ENCODE measurements at regions not wholly inside any gene's neighbourhood (a gene's known extent, or its start where the extent isn't known, plus 50 kb on each side); places are given as distances from the start of the nearest gene placed in this dataset.
"Not testable (repeated sequence)": the region's sequence is repeated elsewhere in the genome, so short reads cannot be mapped to it uniquely, and the experiment has no call there.

DNA sequence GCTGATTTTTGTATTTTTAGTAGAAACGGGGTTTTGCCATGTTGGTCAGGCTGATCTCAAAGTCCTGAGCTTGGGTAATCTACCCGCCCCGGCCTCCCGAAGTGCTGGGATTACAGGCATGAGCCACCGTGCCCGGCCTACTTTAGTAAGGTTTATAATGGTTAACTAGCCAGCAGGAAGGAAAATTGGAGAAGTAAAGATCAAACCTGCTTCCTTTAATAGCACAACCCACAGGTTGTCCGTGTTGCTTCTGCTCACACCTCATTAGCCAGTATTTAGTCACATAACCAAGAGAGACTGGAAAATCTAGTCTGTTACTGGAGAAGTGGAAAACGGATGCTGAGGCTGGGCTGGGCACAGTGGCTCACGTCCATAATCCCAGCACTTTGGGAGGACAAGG is 51.9 kb upstream of the TBL1XR1 start:
- intact Hi-C loops (cut with micrococcal nuclease) = no loop called here
- H3K4me3 Mint-ChIP-seq (ENCODE audit: low read depth) = no peak overlapping the region
- H3K27me3 Mint-ChIP-seq (ENCODE audit: low read depth) = no peaks in the 10 kb centered on the region
- DNase-seq (ENCODE audit: low spot score) = no peak
- H3K9me3 Mint-ChIP-seq = peaks cover 5% of the 10 kb centered on the region
- no peaks in the 10 kb centered on the region for H3K4me1 Mint-ChIP-seq (ENCODE audit: low read depth)
- no peaks in the 10 kb centered on the region for H3K36me3 Mint-ChIP-seq (ENCODE audit: low read depth)
- H3K27ac Mint-ChIP-seq = no peak overlapping the region

DNA sequence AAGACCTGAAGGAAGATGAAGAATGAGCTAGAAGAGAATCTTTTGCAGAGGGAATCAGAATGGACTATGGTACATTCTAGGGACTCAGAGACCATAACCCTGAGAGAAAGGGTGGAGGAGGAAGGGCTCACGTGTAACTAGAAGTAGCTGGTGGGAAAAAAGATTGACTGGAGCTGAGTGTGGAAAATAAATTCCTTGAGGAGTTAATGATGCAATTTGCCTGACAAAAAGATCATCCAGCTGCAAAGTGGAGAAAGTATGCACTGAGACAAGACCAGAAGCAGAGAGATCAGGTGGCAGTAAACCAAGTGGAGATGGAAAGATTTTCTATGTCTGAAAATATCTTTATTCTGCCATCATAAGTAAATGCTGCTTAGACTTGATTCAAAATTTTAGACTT is 52.9 kb upstream of the TBL1XR1 start:
- H3K36me3 Mint-ChIP-seq (ENCODE audit: low read depth) = no peaks in the 10 kb centered on the region
- peaks cover 1% of the 10 kb centered on the region for H3K27me3 Mint-ChIP-seq (ENCODE audit: low read depth)
- DNase-seq (ENCODE audit: low spot score) = no peak
- peaks cover 5% of the 10 kb centered on the region for H3K9me3 Mint-ChIP-seq
- no peak overlapping the region for H3K27ac Mint-ChIP-seq
- no peaks in the 10 kb centered on the region for H3K4me1 Mint-ChIP-seq (ENCODE audit: low read depth)
- intact Hi-C loops (cut with micrococcal nuclease) = no loop called here
- H3K4me3 Mint-ChIP-seq (ENCODE audit: low read depth) = no peak overlapping the region

DNA sequence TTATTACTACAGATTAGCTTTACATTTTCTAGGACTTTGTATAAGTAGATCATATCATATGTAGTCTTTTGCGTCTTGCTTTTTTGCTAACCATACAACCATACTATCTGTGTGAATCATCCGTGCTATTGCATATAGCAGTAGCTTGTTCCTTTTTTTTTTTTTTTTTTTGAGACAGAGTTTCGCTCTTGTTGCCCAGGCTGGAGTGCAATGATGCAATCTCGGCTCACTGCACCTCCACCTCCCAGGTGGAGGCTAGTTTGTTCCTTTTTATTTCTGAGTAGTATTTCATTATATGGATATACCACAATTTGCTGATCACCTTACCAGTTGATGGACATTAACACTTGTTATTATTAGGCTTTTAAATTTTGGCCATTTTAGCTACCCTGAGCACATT is 54.5 kb upstream of the TBL1XR1 start:
- intact Hi-C loops (cut with micrococcal nuclease) = no loop called here
- Mint-ChIP-seq H3K36me3 (ENCODE audit: low read depth) (no peaks in the 10 kb centered on the region), H3K4me1 (ENCODE audit: low read depth) (no peaks in the 10 kb centered on the region), H3K4me3 (ENCODE audit: low read depth) (no peak overlapping the region), H3K27ac (no peak overlapping the region), H3K9me3 (peaks cover 5% of the 10 kb centered on the region), H3K27me3 (ENCODE audit: low read depth) (peaks cover 1% of the 10 kb centered on the region)
- no peak for DNase-seq (ENCODE audit: low spot score)

DNA sequence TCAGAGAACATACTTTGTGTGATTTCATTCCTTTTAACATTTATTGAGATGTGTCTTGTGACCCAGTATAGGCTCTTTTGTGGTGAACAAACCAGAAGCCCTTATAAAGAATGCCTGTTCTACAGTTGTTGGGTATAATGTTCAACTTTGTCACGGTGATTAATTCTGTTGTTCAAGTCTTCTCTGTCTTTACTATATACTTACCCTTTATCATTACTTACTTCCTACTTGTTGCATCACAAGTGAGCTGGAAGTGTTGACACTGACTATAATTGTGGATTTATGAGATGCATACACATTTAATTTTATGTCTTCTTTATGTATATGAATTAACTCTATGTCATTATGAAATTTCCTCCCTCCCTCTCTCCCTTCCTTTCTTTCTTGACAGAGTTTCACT is 59.7 kb upstream of the TBL1XR1 start:
- H3K27ac Mint-ChIP-seq = no peak overlapping the region
- intact Hi-C loops (cut with micrococcal nuclease) = no loop called here
- no peak for DNase-seq (ENCODE audit: low spot score)
- peaks cover 1% of the 10 kb centered on the region for H3K27me3 Mint-ChIP-seq (ENCODE audit: low read depth)
- H3K9me3 Mint-ChIP-seq = no peaks in the 10 kb centered on the region
- no peaks in the 10 kb centered on the region for H3K4me1 Mint-ChIP-seq (ENCODE audit: low read depth)
- H3K4me3 Mint-ChIP-seq (ENCODE audit: low read depth) = no peak overlapping the region
- no peaks in the 10 kb centered on the region for H3K36me3 Mint-ChIP-seq (ENCODE audit: low read depth)

DNA sequence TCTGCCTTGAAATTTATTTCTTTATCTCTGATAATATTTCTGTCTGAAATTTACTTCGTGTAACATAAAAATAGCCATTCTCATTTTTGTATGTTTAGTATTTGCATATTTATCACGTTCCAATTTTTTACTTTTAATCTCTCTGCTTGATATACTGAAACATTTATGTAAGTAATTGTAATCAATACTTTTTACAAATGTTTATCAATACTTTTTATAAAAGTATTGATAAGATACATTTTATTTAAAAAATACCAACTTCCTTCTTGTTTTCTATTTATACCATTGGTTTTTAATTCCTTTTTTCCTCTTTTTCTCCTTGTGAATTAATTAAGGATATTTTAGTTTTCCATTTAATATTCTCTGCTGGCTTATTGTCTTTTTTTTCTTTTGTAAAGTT is 60.3 kb upstream of the TBL1XR1 start:
- no peak overlapping the region for H3K4me3 Mint-ChIP-seq (ENCODE audit: low read depth)
- DNase-seq (ENCODE audit: low spot score) = no peak

DNA sequence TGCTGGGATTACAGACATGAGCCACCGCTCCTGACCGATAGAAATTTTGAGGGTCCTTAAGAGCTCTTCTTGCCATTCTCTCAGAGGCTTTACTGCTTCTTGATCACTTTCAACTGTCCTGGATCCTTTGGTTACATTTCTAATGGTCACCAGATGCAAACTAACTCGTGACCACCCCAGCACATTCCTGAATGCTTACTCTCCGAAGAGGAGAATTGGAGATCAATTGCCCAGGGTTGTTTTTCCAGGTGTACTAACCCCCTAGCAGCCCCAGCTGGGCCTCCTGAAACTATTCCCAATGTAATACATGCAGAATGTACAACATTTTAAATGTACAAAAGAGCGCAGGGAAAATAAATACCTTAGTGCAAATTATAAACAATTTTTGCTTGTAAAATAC is 65.1 kb upstream of the TBL1XR1 start:
- H3K36me3 Mint-ChIP-seq (ENCODE audit: low read depth) = no peaks in the 10 kb centered on the region
- intact Hi-C loops (cut with micrococcal nuclease) = no loop called here
- no peak for DNase-seq (ENCODE audit: low spot score)
- peaks cover 3% of the 10 kb centered on the region for H3K4me1 Mint-ChIP-seq (ENCODE audit: low read depth)
- no peak overlapping the region for H3K4me3 Mint-ChIP-seq (ENCODE audit: low read depth)
- H3K27ac Mint-ChIP-seq = no peak overlapping the region
- H3K27me3 Mint-ChIP-seq (ENCODE audit: low read depth) = no peaks in the 10 kb centered on the region
- H3K9me3 Mint-ChIP-seq = no peaks in the 10 kb centered on the region

More for the DNA sequence above, 60.3 kb upstream of the TBL1XR1 start:
- Mint-ChIP-seq H3K27me3 (ENCODE audit: low read depth) (peaks cover 1% of the 10 kb centered on the region), H3K36me3 (ENCODE audit: low read depth) (no peaks in the 10 kb centered on the region), H3K27ac (no peak overlapping the region), H3K9me3 (no peaks in the 10 kb centered on the region), H3K4me1 (ENCODE audit: low read depth) (no peaks in the 10 kb centered on the region)
- intact Hi-C loops (cut with micrococcal nuclease) = no loop called here

DNA sequence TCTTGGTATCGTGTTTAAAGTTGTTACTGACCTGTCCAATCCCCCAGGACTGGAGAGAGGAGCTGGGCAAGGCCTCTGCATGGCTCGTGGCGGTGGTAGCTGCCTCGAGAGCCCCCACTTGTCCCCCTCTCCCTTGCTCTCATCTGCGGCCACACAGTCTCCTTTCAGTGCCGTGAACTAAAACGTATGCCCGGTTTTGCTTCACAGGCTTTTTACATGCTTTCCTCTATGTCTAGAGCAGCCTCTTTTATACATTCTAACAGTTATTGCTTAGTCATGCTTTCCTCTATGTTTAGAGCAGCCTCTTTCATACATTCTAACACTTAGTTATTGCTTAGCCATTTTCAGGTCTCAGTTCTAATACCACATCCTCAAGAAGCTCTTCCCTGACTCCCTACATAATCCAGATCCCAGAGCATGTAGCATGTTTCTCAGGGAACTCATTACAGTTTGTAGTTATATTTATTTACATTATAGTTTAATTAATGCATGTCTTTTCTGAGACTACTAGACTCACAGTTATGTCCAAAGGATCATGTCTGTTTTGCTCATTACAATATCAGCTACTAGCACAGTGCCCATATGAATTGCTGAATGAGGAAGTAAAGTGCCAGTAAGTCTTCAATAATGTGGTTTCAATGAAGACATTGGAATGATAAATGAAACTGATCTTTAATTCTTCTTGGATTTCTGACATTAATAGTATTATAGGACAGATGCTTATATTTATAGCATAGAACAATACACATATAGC is 66.5 kb upstream of the TBL1XR1 start:
- Mint-ChIP-seq H3K27me3 (ENCODE audit: low read depth) (no peaks in the 10 kb centered on the region), H3K4me3 (ENCODE audit: low read depth) (no peak overlapping the region), H3K27ac (no peak overlapping the region), H3K4me1 (ENCODE audit: low read depth) (peaks cover 3% of the 10 kb centered on the region), H3K9me3 (no peaks in the 10 kb centered on the region), H3K36me3 (ENCODE audit: low read depth) (no peaks in the 10 kb centered on the region)
- intact Hi-C loops (cut with micrococcal nuclease) = no loop called here
- DNase-seq (ENCODE audit: low spot score) = no peak

DNA sequence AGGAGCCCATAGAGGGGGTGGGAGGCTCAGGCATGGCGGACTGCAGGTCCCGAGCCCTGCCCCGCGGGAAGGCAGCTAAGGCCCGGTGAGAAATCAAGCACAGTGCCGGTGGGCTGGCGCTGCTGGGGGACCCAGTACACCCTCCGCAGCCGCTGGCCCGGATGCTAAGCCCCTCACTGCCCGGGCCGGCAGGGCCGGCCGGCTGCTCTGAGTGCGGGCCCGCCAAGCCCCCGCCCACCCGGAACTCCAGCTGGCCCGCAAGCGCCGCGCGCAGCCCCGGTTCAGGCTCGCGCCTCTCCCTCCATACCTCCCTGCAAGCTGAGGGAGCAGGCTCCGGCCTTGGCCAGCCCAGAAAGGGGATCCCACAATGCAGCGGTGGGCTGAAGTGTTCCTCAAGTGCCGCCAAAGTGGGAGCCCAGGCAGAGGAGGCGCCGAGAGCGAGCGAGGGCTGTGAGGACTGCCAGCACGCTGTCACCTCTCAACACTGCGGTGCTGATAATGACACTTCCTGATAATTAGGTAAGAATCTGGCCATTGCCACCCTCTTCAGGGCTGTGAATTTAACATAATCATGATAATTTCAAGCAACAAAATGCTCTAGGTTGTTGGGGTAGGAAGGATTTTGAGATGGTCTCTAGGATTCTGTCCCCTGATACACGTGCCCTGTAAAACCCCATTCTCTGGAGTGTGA is 74.7 kb upstream of the TBL1XR1 start:
- H3K4me1 Mint-ChIP-seq (ENCODE audit: low read depth); intact Hi-C loops (cut with micrococcal nuclease); H3K27ac Mint-ChIP-seq; DNase-seq (ENCODE audit: low spot score); H3K36me3 Mint-ChIP-seq (ENCODE audit: low read depth); H3K4me3 Mint-ChIP-seq (ENCODE audit: low read depth); H3K9me3 Mint-ChIP-seq; H3K27me3 Mint-ChIP-seq (ENCODE audit: low read depth): not testable (repeated sequence)

DNA sequence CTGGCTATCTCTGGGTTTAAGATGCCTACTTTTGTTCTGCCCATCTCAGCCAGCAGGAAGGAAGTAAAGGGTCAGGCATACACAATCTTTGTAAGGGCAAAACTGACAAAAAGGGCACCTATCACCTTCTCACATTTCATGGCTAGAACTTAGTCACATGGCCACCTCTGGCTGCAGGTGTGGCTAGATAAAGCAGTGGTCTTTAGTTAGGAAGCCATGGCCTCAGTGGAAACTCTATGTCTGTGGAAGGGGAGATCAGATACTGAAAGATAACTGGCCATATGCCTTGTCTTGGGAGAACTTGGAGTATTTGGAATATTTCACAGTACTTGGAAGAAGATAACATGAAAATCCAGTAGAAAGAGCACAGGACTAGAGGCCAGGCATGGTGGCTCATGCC is 80.7 kb upstream of the TBL1XR1 start:
- Mint-ChIP-seq H3K9me3 (peaks cover 15% of the 10 kb centered on the region), H3K27me3 (ENCODE audit: low read depth) (no peaks in the 10 kb centered on the region), H3K36me3 (ENCODE audit: low read depth) (peaks cover 15% of the 10 kb centered on the region), H3K4me3 (ENCODE audit: low read depth) (no peak overlapping the region), H3K4me1 (ENCODE audit: low read depth) (peaks cover 17% of the 10 kb centered on the region), H3K27ac (no peak overlapping the region)
- intact Hi-C loops (cut with micrococcal nuclease) = no loop called here
- DNase-seq (ENCODE audit: low spot score) = no peak

DNA sequence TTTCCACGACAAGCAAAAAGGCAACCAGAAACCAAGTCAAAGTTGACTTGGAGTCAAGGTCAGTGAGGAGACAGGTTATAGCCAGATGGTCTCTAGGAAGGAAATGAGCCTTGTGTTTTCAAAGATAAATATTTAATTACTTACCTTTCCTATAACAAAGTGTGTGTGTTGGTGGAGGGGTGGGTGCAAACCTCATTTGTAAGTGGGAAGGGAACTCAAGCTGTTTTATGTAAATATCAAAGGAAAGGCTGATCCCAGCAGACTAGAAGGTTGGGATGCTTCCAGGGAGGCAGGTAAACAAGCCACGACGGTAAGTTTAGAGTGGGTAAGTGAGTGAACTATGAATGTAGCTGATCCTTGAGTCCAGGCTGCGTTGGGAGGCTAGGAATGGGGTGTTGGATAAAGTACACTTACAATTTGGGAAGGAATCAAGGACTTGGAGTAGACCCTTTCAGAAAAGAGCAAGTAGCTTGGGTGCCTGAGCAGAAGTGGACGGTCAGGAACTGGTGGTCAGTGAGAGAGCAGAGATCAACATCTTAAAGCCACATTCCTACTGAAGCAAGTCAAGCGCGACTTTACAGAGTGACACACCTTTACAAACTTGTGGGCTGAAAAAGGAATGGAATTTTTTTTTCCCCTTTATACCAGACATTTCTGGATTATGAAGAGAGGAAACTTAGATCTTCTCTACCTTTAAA is 82.0 kb upstream of the TBL1XR1 start:
- Mint-ChIP-seq H3K36me3 (ENCODE audit: low read depth) (peaks cover 15% of the 10 kb centered on the region), H3K27ac (no peak overlapping the region), H3K4me1 (ENCODE audit: low read depth) (peaks cover 19% of the 10 kb centered on the region), H3K4me3 (ENCODE audit: low read depth) (no peak overlapping the region), H3K9me3 (peaks cover 15% of the 10 kb centered on the region), H3K27me3 (ENCODE audit: low read depth) (no peaks in the 10 kb centered on the region)
- DNase-seq (ENCODE audit: low spot score) = no peak
- intact Hi-C loops (cut with micrococcal nuclease) = no loop called here

DNA sequence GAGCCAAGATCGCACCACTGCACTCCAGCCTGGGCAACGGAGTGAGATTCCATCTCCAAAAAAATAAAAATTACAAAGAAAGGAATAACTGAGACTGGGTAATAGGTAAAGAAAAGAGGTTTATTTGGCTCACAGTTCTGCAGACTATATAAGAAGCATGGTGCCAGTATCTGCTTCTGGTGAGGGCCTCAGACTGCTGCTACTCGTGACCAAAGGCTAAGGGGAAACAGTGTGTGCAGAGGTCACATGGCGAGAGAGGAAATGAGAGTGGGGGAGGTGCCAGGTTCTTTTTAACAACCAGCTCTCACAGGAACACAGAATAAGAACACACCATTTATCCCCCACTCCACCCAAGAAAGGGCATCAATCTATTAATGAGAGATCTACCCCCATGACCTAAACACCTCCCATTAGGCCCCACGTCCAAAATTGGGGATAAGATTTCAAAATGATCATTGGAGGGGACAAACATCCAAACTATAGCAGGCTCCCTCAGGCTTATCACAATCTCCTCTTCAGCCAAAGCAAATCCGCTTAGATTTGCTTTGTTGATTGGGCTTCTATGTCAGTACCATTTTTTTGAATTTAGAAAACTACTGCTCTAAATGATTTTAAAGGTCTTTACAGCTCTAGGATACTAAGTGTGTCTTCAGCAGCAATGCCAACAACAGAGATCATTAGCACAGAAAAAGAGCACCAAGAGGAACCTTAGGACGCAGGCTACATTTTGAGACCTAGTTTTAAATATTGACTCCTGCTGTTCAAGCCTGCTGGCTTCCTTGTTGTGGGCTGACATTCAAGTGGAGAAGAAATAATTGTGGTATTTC is 84.2 kb upstream of the TBL1XR1 start:
- intact Hi-C loops (cut with micrococcal nuclease) = loop anchor here (5.0 kb wide), 2 partner anchors 36 to 79 kb away; no protein-coding TSS in a partner anchor
- H3K4me3 Mint-ChIP-seq (ENCODE audit: low read depth) = no peak overlapping the region
- H3K9me3 Mint-ChIP-seq = peaks cover 15% of the 10 kb centered on the region
- H3K27ac Mint-ChIP-seq = no peak overlapping the region
- H3K27me3 Mint-ChIP-seq (ENCODE audit: low read depth) = no peaks in the 10 kb centered on the region
- peaks cover 23% of the 10 kb centered on the region for H3K4me1 Mint-ChIP-seq (ENCODE audit: low read depth)
- no peak for DNase-seq (ENCODE audit: low spot score)
- peaks cover 15% of the 10 kb centered on the region for H3K36me3 Mint-ChIP-seq (ENCODE audit: low read depth)

DNA sequence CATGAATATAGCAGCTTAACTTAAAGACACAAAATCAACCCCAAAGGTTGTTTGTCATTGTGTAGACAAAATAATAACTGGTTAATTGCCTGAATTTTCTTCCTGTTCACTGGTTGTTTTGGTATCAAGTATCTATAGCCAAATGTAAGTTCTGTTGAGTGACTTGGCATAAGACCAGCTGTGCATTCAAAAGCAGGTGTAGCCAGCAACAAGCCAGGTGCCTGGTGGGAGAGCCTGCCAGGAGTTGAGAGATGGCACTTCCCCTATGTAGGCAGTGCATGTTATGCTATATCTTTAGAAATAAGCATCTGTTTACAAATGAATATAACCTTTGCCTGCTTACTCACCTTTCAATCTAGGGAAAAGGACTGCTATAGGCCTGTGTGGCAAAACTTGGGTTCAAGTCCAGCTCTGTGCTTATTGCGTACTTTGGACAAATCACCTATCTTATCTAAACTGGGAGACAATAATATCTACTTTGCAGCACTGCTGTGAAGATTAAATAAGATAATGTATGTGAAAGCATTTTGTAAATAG is 84.9 kb upstream of the TBL1XR1 start:
- intact Hi-C loops (cut with micrococcal nuclease) = loop anchor here (5.0 kb wide), 2 partner anchors 35 to 80 kb away; no protein-coding TSS in a partner anchor
- Mint-ChIP-seq H3K36me3 (ENCODE audit: low read depth) (peaks cover 15% of the 10 kb centered on the region), H3K27me3 (ENCODE audit: low read depth) (no peaks in the 10 kb centered on the region), H3K4me1 (ENCODE audit: low read depth) (peaks cover 23% of the 10 kb centered on the region), H3K27ac (no peak overlapping the region), H3K9me3 (peaks cover 15% of the 10 kb centered on the region), H3K4me3 (ENCODE audit: low read depth) (no peak overlapping the region)
- no peak for DNase-seq (ENCODE audit: low spot score)
